Activated CD8-positive, alpha-beta T cell treated with anti-CD3 and anti-CD28 coated beads, Interleukin-2, amount 10 ng/mL, durations not matched to agents 7 days and 5 days (primary cell): ENCODE measurements at regions not wholly inside any gene's neighbourhood (a gene's known extent, or its start where the extent isn't known, plus 50 kb on each side); places are given as distances from the start of the nearest gene placed in this dataset.

Source experiments
- ATAC-seq: fragments of 150-1000 bp; cut with Tn5 transposase; one replicate; pipeline ENCODE4 v1.10.0; 2021; ENCODE audit warnings: moderate library complexity
- CTCF ChIA-PET: fragments of 350-600 bp; sonication (Branson Sonifier 250); formaldehyde crosslinking; loops from one replicate; lab custom pipeline; 2021; ENCODE audit warnings: antibody characterized with exemption; lab: Charles Lee
- POLR2A ChIA-PET: fragments of 350-600 bp; sonication (Branson Sonifier 250); formaldehyde crosslinking; loops from one replicate; lab custom pipeline; 2021; ENCODE audit warnings: antibody characterized with exemption; lab: Charles Lee
- DNase-seq: peaks from one replicate; pipeline ENCODE4 v3.0.0-alpha.2; 2020
- H3K27ac Mint-ChIP-seq: one replicate; pipeline ENCODE4 v1.8.0; 2021; ENCODE audit warnings: mild to moderate bottlenecking, mixed read lengths
- H3K27me3 Mint-ChIP-seq: one replicate; pipeline ENCODE4 v1.8.0; 2021; ENCODE audit warnings: low read depth, mixed read lengths
- H3K36me3 Mint-ChIP-seq: one replicate; pipeline ENCODE4 v1.8.0; 2021; ENCODE audit warnings: low read depth, mixed read lengths
- H3K4me1 Mint-ChIP-seq: one replicate; pipeline ENCODE4 v1.8.0; 2021; ENCODE audit warnings: low read depth, mixed read lengths
- H3K4me3 Mint-ChIP-seq: one replicate; pipeline ENCODE4 v1.8.0; 2021; ENCODE audit warnings: mild to moderate bottlenecking, mixed read lengths
- H3K9me3 Mint-ChIP-seq: one replicate; pipeline ENCODE4 v1.8.0; 2022; ENCODE audit warnings: mixed read lengths; ENCODE audit not compliant: insufficient read depth

DNA sequence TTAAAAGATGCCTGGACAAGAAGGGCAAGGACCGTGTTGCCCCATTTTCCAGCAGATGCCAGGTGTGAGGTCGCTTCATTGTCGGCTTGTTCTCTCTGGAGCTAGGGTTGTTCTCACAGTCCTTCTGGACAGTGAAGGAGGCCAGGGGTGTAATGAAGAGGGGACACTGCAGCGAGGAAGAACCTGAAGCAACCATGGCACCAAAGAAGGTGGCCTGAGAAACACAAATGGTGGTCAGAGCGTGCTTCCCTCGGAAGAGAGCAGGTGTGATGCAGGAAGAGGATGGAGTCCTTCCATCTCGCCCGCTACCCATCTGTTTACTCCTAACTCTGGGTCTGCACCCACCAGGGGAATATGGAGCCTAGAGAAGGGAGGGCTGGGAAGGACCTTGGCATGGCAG is 50.3 kb upstream of the TWIST2 start:
- POLR2A ChIA-PET, result no interaction called here
- H3K9me3 Mint-ChIP-seq, result no peaks in the 10 kb centered on the region
- CTCF ChIA-PET, result no interaction called here
- no peak for ATAC-seq
- no peak for DNase-seq
- H3K36me3 Mint-ChIP-seq, result no peaks in the 10 kb centered on the region
- H3K27me3 Mint-ChIP-seq, result peaks cover 4% of the 10 kb centered on the region
- H3K4me1 Mint-ChIP-seq, result no peaks in the 10 kb centered on the region
- H3K4me3 Mint-ChIP-seq, result no peak overlapping the region
- H3K27ac Mint-ChIP-seq, result no peak overlapping the region
